Sciatic nerve (tissue), 2 donors: ENCODE measurements at regions not wholly inside any gene's neighbourhood (a gene's known extent, or its start where the extent isn't known, plus 50 kb on each side); places are given as distances from the start of the nearest gene placed in this dataset.
"Not testable (repeated sequence)": the region's sequence is repeated elsewhere in the genome, so short reads cannot be mapped to it uniquely, and the experiment has no call there.

Experiments
- ATAC-seq: fragments of 200-7000 bp; cut with Tn5 transposase; one replicate; pipeline ENCODE4 v1.9.1; 2020; ENCODE audit warnings: mild to moderate bottlenecking, moderate library complexity
- DNase-seq: peaks from one replicate; pipeline ENCODE4 v3.0.0-alpha.2; 2020; ENCODE audit warnings: low spot score
- intact Hi-C: fragments of 100-400 bp; cut with DNase I; formaldehyde crosslinking; loops from one replicate; pipeline ENCODE4 v1.14.2; 2022
- donor health status: DM: no; HTN: no; CAD: no.
- donor health status: DM: no; HTN: no; CAD: no.

DNA sequence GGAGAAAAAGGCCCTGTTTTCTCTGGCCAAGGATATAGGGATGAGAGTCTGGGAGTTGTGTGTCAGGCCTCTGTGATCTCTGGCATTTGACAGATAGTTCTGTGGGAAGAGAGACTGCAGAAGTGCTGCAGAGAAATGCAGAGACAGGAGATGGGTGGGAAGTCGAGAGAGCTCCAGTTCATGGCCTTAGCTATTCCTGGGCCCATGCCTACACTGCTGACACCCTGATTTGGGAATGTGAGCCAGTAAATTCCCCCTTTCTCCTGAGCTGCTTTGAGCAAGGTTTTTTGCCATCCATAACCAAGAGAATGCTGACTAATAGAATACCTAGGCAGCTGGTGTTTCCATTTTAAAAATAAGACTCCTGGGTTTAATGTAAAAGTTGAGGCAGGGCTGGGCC, 59.3 kb downstream of the EBLN2 start:
- ATAC-seq = no peak
- no peak for DNase-seq
- intact Hi-C loops = no loop called here

DNA sequence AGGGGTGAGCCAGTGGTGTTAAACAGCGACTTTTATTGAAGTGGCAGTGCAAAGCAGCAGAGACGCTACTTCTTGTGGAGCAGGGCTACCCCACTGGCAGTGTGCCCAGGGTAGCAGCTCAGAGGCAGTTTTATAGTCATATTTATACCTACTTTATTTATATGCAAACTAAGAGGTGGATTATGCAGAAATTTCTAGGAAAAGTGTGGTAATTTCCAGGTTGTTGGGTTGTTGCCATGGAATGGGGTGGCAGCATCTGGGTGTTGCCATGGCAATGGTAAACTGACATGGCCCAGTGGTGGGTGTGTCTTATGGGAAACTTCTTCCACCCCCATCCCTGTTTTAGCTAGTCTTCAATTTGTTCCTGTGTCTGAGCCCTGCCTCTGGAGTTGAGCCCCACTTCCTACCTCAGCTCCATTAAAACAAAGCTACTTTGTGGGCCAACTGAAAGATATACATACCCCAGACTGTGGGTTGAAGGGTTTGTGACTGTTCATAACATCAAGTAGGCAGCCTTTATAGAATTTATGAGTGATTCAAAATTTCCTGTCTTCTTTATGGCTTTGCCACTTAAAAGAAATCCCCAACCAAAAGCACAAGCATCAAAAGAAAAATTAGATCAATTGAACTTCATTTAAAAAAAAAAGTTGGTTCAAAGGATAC, 60.3 kb downstream of the EBLN2 start:
- intact Hi-C loops = no loop called here
- no peak for ATAC-seq

GRCh38 chr3:73134034-73134433, 72.6 kb downstream of the EBLN2 start:
- no peak for ATAC-seq
- intact Hi-C loops = no loop called here
- no peak for DNase-seq

More for the DNA sequence above, 60.3 kb downstream of the EBLN2 start:
- DNase-seq = no peak

DNA sequence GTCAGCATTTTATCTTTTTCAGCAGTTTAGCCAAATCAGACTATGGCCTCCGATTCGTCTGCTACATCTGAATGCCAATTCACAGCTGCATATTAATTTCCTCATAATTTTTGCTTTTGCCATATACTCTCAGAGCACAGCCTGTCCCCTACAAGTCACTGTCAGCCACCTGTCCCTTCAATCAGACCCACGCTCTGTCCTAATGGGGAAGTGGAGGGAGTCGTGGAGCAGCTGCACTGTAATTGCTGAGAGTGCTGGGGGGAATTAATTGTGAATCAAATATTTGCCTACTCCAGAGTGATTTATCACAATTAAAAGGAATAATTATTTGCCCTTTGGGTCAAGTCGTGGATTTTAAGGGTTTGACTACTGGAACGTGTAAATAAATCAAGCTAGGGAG, 75.5 kb downstream of the EBLN2 start:
- intact Hi-C loops = no loop called here
- ATAC-seq (no peak), DNase-seq (no peak)

DNA sequence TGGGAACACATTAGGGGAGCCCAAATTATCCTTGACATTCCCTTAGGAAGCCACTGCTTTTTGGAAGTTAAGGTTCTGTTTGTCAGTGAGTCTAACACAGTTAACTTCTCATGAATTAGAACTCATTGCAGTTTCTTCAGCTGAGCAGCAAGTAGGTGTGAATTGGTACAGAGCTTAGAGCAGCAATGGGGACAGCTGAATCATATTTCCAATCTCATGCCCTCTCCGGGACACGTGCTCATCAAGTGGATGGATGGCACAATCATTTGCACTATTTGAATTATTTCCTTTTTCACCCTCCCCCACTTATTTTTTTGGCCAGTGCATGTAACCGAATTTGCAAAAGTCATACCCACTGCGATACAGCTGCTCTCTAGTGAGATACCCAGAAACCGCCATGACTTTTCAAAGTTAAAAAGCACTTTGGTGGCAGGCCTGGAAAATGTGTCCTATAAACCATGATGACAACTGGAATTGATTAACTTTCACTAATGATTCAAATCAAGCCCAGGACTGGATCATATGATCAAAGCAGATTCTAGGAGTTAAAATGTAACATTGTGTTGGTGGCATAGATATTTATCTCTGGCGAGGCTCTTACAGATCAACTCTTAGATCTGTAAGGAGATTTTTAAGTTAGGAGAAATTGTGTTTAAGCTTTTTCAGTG, 76.4 kb downstream of the EBLN2 start:
- no peak for DNase-seq
- no peak for ATAC-seq
- intact Hi-C loops = no loop called here

DNA sequence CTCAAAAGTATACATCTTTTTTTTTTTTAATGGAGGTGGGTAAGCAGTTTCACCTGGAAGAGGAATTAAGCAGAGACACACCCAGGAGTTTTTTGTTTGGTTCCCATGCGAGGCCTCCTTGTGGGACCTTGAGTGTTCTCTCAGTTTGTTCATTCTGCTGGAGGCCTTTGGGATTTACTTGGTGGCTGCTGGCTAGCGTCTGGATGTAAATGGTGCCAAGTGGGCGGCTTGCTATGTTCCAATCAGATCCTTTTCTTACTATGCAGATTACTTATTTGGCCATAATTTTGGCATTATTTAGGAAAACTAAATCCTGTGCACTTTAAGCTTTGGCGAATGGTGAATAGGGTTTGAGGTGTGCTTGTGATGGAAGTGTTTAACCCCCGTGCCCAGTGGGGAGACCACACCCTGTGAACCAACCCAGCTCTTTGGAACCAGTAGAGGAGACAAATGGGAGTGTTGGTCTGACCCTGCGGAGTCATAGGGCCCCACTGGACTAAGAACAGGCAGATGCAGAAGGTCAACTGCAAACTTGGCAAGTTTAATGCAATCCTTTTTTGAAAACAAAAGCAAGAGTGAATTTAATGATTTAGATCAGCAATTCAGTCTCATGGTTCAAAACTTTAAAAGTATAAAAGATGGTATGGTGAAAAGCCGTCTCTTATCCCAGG, 79.4 kb downstream of the EBLN2 start:
- intact Hi-C loops = no loop called here
- peak; percentile 77 for ATAC-seq
- DNase-seq = no peak

DNA sequence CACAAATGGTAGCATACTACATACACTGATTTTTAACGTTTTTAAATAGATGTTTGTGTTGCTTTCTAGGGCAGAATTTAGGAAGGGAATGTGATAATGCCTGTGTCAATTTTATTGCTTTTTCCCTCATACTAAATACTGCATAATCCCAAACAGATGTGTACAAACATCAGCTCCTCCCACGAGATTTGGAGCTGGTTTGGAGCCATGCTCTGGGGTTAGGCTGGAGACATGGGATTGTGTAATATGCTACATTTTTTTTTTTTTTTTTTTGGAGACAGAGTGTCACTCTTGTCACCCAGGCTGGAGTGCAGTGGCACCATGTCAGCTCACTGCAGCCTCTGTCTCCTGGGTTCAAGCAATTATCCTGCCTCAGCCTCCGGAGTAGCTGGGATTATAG, 80.1 kb downstream of the EBLN2 start:
- DNase-seq (peak; percentile 78), ATAC-seq (peak; percentile 89)
- intact Hi-C loops = no loop called here

- DNase-seq (no peak), ATAC-seq (no peak)
- intact Hi-C loops = no loop called here
These were observed 81.9 kb downstream of the EBLN2 start for GRCh38 chr3:73143401-73143800.

GRCh38 chr3:73143821-73144237, 82.4 kb downstream of the EBLN2 start:
- intact Hi-C loops = no loop called here
- ATAC-seq = peak; percentile 51
- no peak for DNase-seq

- intact Hi-C loops = no loop called here
These were observed 82.8 kb downstream of the EBLN2 start for GRCh38 chr3:73144276-73144675.

DNA sequence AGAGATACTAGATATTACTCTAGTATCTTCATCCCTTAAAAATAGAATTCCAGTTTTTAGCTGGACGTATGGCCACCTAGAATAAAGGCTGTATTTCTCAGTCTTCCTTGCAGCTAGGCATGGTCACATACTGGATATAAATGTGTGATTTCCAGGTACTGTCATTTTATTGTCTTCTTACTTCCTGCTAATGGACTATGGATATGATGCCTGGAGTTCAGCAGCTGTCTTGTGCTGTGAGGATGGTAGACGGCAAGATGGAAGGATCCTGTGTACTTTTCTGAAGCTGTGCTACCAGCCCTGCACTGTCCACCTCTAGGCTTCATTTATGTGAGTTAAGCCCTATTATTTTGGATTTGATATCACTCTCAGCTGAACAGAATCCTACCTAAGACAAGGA, 83.4 kb downstream of the EBLN2 start:
- DNase-seq (no peak), ATAC-seq (no peak)
- intact Hi-C loops = no loop called here

More at GRCh38 chr3:73144276-73144675, 82.8 kb downstream of the EBLN2 start:
- no peak for DNase-seq
- ATAC-seq = peak; percentile 71

DNA sequence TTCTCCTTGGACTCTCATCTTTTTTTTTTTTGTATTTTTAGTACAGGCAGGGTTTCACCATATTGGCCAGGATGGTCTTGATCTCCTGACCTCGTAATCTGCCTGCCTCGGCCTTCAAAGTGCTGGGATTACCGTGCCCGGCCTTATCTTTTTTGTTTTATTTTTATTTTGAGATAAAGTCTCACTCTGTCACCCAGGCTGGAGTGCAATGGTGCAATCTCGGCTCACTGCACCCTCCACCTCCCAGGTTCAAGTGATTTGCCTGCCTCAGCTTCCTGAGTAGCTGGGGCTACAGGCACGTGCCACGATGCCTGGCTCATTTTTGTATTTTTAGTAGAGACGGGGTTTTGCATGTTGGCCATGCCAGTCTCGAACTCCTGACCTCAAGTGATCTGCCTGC, 86.0 kb downstream of the EBLN2 start:
- DNase-seq, ATAC-seq, intact Hi-C loops: not testable (repeated sequence)

DNA sequence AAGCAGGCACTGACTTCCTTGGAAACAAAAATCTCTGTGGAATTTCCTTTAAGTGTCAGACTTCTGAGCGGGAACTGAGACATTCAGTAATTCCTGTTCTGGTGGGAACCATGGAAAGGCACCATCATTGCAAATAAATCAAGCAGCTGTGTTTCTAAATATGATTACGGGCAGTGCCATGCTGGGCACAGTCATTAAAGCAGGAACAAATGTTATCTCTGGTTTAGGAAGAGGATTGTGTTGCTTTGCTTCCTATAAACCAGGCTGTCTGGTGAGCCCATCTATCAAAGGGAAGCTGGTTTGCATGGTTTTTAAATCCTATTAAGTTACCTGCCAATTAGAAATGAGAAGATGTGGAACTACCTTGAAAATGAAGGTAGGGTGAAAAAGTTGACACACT, 86.7 kb downstream of the EBLN2 start:
- intact Hi-C loops = no loop called here
- DNase-seq (no peak), ATAC-seq (no peak)

- intact Hi-C loops = no loop called here
- DNase-seq (no peak), ATAC-seq (peak; percentile 29)
These were observed 87.2 kb downstream of the EBLN2 start for GRCh38 chr3:73148682-73149081.

GRCh38 chr3:73150369-73151130, 89.1 kb downstream of the EBLN2 start:
- ATAC-seq (no peak), DNase-seq (no peak)
- intact Hi-C loops = no loop called here

DNA sequence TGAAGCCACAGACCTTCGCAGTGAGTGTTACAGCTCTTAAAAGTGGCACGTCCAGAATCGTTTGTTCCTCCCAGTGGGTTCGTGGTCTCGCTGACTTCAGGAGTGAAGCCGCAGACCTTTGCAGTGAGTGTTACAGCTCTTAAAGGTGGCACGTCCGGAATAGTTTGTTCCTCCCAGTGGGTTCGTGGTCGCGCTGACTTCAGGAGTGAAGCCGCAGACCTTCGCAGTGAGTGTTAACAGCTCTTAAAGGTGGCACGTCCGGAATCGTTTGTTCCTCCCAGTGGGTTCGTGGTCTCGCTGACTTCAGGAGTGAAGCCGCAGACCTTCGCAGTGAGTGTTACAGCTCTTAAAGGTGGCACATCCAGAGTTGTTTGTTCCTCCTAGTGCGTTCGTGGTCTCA, 91.1 kb downstream of the EBLN2 start:
- intact Hi-C loops, ATAC-seq, DNase-seq: not testable (repeated sequence)

DNA sequence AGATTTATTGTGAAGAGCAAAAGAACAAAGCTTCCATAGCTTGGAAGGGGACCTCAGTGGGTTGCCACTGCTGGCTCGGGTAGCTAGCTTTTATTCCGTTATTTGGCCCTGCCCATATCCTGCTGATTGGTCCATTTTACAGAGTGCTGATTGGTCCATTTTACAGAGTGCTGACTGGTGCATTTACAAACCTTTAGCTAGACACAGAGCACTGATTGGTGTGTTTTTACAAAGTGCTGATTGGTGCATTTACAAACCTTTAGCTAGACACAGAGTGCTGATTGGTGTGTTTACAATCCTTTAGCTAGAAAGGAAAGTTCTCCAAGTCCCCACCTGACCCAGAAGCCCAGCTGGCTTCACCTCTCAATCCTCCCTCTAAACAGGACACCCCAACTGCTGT, 91.6 kb downstream of the EBLN2 start:
- ATAC-seq, intact Hi-C loops, DNase-seq: not testable (repeated sequence)

GRCh38 chr3:73154261-73154660, 92.8 kb downstream of the EBLN2 start:
- intact Hi-C loops, ATAC-seq, DNase-seq: not testable (repeated sequence)

DNA sequence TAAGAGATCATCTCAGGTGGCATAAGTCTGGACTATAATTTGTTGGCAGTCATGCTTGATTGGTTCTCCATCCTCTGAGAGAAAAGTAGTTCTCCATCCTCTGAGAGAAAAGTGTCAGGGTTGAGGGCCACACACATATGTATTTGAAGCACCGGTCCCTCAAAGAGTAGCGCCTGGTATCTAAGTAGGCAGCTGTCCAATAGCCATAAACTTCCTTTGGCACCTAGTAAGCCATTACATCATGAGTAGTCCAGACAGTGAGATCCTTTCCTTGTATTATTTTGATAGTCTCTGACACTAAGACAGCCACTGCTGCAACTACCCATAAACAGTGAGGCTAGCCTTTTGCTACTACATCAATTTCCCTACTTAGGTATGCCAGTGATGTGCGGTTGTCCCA, 94.0 kb downstream of the EBLN2 start:
- ATAC-seq, intact Hi-C loops, DNase-seq: not testable (repeated sequence)
